ENCODE measurements at regions not wholly inside any gene's neighbourhood (a gene's known extent, or its start where the extent isn't known, plus 50 kb on each side); places are given as distances from the start of the nearest gene placed in this dataset.
A peak's percentile ranks its signal among the peaks of the same experiment; 100 is the strongest.

DNA sequence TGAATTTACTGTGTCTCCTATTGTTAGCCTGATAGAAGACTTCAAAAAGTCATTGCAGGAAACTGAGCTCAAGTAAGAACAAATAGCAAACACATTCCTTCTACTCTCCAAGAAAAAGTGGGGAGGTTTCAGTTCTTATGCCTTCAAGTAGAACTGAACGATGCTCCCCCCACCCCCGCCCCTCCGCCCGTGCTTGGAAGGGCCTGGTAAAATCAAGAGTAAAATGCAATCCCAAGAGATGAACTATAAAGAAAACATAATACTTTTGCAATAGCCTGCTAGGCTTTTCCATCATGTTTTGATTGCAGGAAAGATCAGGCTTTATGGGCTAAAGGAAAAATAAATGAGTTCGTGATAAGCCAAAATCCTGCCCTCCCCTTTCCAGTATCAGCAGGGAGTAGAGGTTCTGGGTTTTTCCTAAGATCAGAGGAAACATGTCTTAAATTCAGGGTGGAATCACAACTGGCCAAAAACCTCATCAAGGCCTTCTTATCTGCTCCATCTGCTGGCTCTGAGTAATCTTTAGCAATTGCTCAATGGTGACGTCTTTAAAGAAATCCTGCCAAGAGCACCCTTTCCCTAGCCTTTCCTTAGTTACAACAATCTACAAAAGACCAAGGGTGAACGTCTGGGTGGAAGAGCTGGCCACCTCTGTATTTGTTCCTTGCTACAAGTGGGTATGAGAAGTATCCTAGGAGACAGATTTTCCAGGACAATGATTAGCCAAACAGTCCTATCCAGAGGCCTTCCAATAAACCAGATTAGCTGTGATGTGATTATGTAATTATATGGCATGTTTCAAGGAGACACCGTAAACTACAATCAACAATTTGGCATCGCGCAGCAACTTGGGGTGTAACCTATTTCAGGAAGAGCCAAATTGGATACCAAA, 66.3 kb upstream of the FAM9C start:
- DNase-seq = peak; percentile 74 to 84
- H3K27ac ChIP-seq = peak overlapping the region; percentile 74 to 75
- no peaks in the 10 kb centered on the region for H3K36me3 ChIP-seq
- intact Hi-C loops (cut with DNase I; ENCODE audit: low total_unique reads) = no loop called here
- H3K4me1 ChIP-seq = no peaks in the 10 kb centered on the region
- no peak for TF ChIP-seq CTCF (IDR thresholded peaks at IDR 0.05)
- no peak for TF ChIP-seq POLR2A (IDR thresholded peaks at IDR 0.05)
- H3K27me3 ChIP-seq = no peaks in the 10 kb centered on the region
- H3K4me3 ChIP-seq = no peak overlapping the region
- no peaks in the 10 kb centered on the region for H3K9me3 ChIP-seq

GRCh38 chrX:13109817-13110216, 65.4 kb upstream of the FAM9C start:
- Histone ChIP-seq H3K4me3 (no peak overlapping the region), H3K27ac (peak overlapping the region; percentile 74 to 75), H3K36me3 (no peaks in the 10 kb centered on the region), H3K9me3 (no peaks in the 10 kb centered on the region), H3K27me3 (no peaks in the 10 kb centered on the region), H3K4me1 (no peaks in the 10 kb centered on the region)
- TF ChIP-seq CTCF (IDR thresholded peaks at IDR 0.05) = no peak
- TF ChIP-seq POLR2A (IDR thresholded peaks at IDR 0.05) = no peak
- DNase-seq = peak in 1 of 2 donors; percentile 36
- intact Hi-C loops (cut with DNase I; ENCODE audit: low total_unique reads) = loop anchor here (10.0 kb wide), 1 partner anchor 135 kb away; the partner anchor contains the start of gene TMSB4X

- Histone ChIP-seq H3K4me1 (peaks cover 0 to 4% of the 10 kb centered on the region in 2 donors), H3K27ac (no peak overlapping the region), H3K4me3 (no peak overlapping the region), H3K27me3 (no peaks in the 10 kb centered on the region), H3K9me3 (no peaks in the 10 kb centered on the region), H3K36me3 (no peaks in the 10 kb centered on the region)
- no peak for DNase-seq
- no peak for TF ChIP-seq POLR2A (IDR thresholded peaks at IDR 0.05)
- no peak for TF ChIP-seq CTCF (IDR thresholded peaks at IDR 0.05)
- intact Hi-C loops (cut with DNase I; ENCODE audit: low total_unique reads) = loop anchor here (10.0 kb wide), 1 partner anchor 129 kb away; the partner anchor contains the start of gene TMSB4X
Measured at GRCh38 chrX:13103914-13104274, 59.5 kb upstream of the FAM9C start.

DNA sequence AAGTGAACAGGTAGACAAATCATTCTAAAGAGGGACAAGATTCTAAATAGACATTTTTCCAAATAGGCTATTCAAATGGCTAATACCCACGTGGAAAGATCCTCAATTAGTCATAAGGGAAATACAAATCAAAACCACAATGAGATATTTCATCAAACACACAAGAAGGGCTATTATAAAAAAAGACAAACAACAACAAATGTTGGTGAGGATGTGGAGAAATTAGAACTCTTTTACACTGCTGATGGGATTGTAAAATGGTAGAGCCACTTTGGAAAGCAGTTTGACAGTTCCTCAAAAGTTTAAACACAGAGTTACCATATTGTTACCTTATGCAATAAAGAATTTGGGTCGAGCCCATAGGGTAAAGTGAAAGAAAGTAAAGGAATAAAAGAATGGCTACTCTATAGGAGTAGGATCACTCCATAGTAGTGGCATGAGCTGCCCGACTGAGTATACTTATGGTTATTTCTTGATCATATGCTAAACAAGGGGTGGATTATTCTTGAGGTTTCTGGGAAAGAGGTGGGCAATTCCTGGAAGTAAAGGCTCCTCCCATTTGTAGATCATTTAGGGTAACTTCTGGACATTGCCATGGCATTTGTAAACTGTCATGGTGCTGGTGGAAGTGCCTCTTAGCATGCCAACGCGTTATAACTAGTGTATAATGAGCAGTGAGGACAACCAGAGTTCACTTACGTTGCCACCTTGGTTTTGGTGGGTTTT, 58.9 kb upstream of the FAM9C start:
- no peak overlapping the region for H3K4me3 ChIP-seq
- no peak for TF ChIP-seq CTCF (IDR thresholded peaks at IDR 0.05)
- TF ChIP-seq POLR2A (IDR thresholded peaks at IDR 0.05) = no peak
- DNase-seq = no peak
- no peaks in the 10 kb centered on the region for H3K9me3 ChIP-seq
- no peaks in the 10 kb centered on the region for H3K27me3 ChIP-seq
- H3K27ac ChIP-seq = peak overlapping the region in 1 of 2 donors; percentile 75
- H3K36me3 ChIP-seq = no peaks in the 10 kb centered on the region
- H3K4me1 ChIP-seq = peaks cover 0 to 4% of the 10 kb centered on the region in 2 donors
- intact Hi-C loops (cut with DNase I; ENCODE audit: low total_unique reads) = loop anchor here (10.0 kb wide), 1 partner anchor 129 kb away; the partner anchor contains the start of gene TMSB4X

DNA sequence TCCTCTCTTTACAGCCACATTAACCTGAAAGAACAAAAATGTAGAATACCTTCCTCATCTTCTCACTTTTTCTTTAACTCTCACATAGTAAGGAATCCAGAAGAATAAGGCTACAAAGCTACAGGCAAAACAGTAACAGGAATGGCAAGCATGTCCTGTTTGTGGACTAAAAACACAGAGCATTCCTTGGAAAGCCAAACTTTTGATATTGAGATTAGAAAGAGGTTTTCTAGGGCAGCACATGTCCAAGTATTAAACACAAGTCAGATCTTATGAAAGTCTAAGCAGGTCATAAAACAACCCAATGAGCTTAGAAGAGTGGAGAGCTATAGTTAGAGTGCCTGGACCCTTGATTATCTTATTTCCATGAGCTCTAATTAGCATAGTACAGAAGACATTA, 58.2 kb upstream of the FAM9C start:
- Histone ChIP-seq H3K36me3 (no peaks in the 10 kb centered on the region), H3K9me3 (no peaks in the 10 kb centered on the region), H3K27ac (peak overlapping the region; percentile 56 to 75), H3K4me1 (peaks cover 0 to 4% of the 10 kb centered on the region in 2 donors), H3K4me3 (no peak overlapping the region), H3K27me3 (no peaks in the 10 kb centered on the region)
- intact Hi-C loops (cut with DNase I; ENCODE audit: low total_unique reads) = loop anchor here (10.0 kb wide), 1 partner anchor 128 kb away; the partner anchor contains the start of gene TMSB4X
- TF ChIP-seq CTCF (IDR thresholded peaks at IDR 0.05) = no peak
- no peak for TF ChIP-seq POLR2A (IDR thresholded peaks at IDR 0.05)
- no peak for DNase-seq
